C4-2B (cell line): ENCODE measurements at regions not wholly inside any gene's neighbourhood (a gene's known extent, or its start where the extent isn't known, plus 50 kb on each side); places are given as distances from the start of the nearest gene placed in this dataset.

ENCODE experiments used
- CTCF ChIP-seq: fragments of 450-650 bp; conservative IDR thresholded peaks from 2 replicates; pipeline ENCODE4 v1.5.1; 2017; ENCODE audit warnings: mild to moderate bottlenecking
- ZFX ChIP-seq: fragments of 450-650 bp; IDR thresholded peaks from 2 replicates; pipeline ENCODE4 v1.6.1; 2017

GRCh38 chr21:40924641-40925040 is 77.7 kb upstream of the DSCAM start:
- TF ChIP-seq CTCF, result no peak
- no peak for TF ChIP-seq ZFX
